ENCODE measurements at regions not wholly inside any gene's neighbourhood (a gene's known extent, or its start where the extent isn't known, plus 50 kb on each side); places are given as distances from the start of the nearest gene placed in this dataset.

DNA sequence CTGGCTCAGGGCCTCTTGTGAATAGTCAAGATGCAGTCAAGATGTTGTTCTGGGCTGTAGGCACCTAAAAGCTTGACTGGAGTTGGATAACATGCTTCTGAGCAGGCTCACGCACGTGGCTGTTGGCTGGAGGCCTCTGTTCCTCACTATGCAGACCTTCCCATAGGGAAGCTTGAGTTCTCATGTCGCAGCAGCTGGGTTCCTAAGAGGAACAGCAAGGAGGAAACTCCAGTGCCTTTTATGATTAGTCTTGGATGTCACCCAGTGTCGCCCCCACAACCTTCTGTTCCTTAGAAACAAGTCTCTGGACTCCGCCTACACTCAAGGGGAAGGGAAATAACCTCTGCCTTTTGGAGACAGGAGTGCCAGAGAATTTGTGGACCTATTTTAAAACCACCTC is 210.7 kb downstream of the BCAS1 start:
- TF ChIP-seq POLR2A (IDR thresholded peaks at IDR 0.05; ENCODE audit: low read depth, low read length) = no peak
- no peak for TF ChIP-seq POLR2AphosphoS5 (IDR thresholded peaks at IDR 0.05; ENCODE audit: low read depth, low read length)
